CD8-positive, alpha-beta memory T cell (primary cell): ENCODE measurements at regions not wholly inside any gene's neighbourhood (a gene's known extent, or its start where the extent isn't known, plus 50 kb on each side); places are given as distances from the start of the nearest gene placed in this dataset.

Experiments
- CTCF ChIA-PET: fragments of 350-600 bp; sonication (Branson Sonifier 250); formaldehyde crosslinking; loops from one replicate; lab custom pipeline; 2021; ENCODE audit warnings: antibody characterized with exemption; lab: Charles Lee
- POLR2A ChIA-PET: fragments of 350-600 bp; sonication (Branson Sonifier 250); formaldehyde crosslinking; loops from one replicate; lab custom pipeline; 2021; ENCODE audit warnings: antibody characterized with exemption; lab: Charles Lee
- DNase-seq, 5 donors: peaks; one replicate each; pipeline versions ENCODE4 v3.0.0 to v3.0.0-alpha.2; 2020 to 2022; ENCODE audit warnings: mixed read lengths in 1 of 5
- H3K27ac ChIP-seq: one replicate; pipeline ENCODE4 v1.7.0; 2013; ENCODE audit warnings: low read depth, mild to moderate bottlenecking, low read length, moderate library complexity
- H3K27me3 ChIP-seq: 2 replicates; pipeline ENCODE4 v1.7.0; 2013; ENCODE audit warnings: low read length, mild to moderate bottlenecking; ENCODE audit not compliant: insufficient read depth, poor library complexity, severe bottlenecking
- H3K36me3 ChIP-seq: 2 replicates; pipeline ENCODE4 v1.7.0; 2013; ENCODE audit warnings: mild to moderate bottlenecking, low read length, moderate library complexity; ENCODE audit not compliant: insufficient read depth
- H3K4me1 ChIP-seq: 2 replicates; pipeline ENCODE4 v1.7.0; 2013; ENCODE audit warnings: mild to moderate bottlenecking, low read length, moderate library complexity; ENCODE audit not compliant: insufficient read depth
- H3K4me3 ChIP-seq: 2 replicates; pipeline ENCODE4 v1.7.0; 2013; ENCODE audit warnings: mild to moderate bottlenecking, low read length
- H3K9me3 ChIP-seq: 2 replicates; pipeline ENCODE4 v1.7.0; 2013; ENCODE audit warnings: mild to moderate bottlenecking, low read length
- H3K27ac Mint-ChIP-seq, 8 donors: one replicate each; pipeline ENCODE4 v1.8.0; 2020 to 2021; ENCODE audit warnings: mixed read lengths in 8 of 8, mild to moderate bottlenecking in 6 of 8, inconsistent platforms in 3 of 8, moderate library complexity in 3 of 8
- H3K27me3 Mint-ChIP-seq, 2 donors: one replicate each; pipeline ENCODE4 v1.8.0; 2020 to 2021; ENCODE audit warnings: mixed read lengths in 2 of 2, mild to moderate bottlenecking in 1 of 2, moderate library complexity in 1 of 2
- H3K36me3 Mint-ChIP-seq, 3 donors: one replicate each; pipeline ENCODE4 v1.8.0; 2020 to 2021; ENCODE audit warnings: mixed read lengths in 3 of 3, inconsistent platforms in 1 of 3, mild to moderate bottlenecking in 1 of 3
- H3K4me1 Mint-ChIP-seq, 3 donors: one replicate each; pipeline ENCODE4 v1.8.0; 2020 to 2021; ENCODE audit warnings: mixed read lengths in 3 of 3, inconsistent platforms in 1 of 3, mild to moderate bottlenecking in 1 of 3
- H3K4me3 Mint-ChIP-seq, 7 donors: one replicate each; pipeline ENCODE4 v1.8.0; 2020 to 2021; ENCODE audit warnings: mixed read lengths in 7 of 7, mild to moderate bottlenecking in 6 of 7, moderate library complexity in 4 of 7, inconsistent platforms in 2 of 7
- H3K9me3 Mint-ChIP-seq, 5 donors: one replicate each; pipeline ENCODE4 v1.8.0; 2020 to 2022; ENCODE audit warnings: mixed read lengths in 5 of 5, mild to moderate bottlenecking in 3 of 5, moderate library complexity in 2 of 5, inconsistent platforms in 1 of 5

DNA sequence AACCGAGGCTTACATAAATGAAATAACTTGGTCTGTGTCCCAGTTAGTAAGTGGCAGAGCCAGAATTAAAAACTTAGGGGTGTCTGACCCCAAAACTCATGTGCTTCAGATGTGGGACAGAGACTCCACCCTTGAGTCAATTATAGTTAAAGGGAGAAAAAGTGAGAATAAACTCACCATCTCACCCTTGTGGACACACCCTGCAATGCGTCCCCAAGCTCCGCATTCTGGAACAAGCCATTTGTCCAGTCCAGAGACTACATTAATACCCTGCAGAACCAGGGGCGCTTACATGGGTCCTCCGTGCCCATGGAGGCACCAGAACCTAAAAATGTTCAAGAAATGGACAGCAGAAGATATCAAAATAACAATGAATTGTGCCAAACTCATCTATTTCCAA is 207.0 kb upstream of the ZNF507 start:
- no peak overlapping the region for H3K27ac Mint-ChIP-seq
- H3K4me1 ChIP-seq, result no peaks in the 10 kb centered on the region
- peaks cover 0 to 6% of the 10 kb centered on the region in 2 donors for H3K27me3 Mint-ChIP-seq
- POLR2A ChIA-PET, result no interaction called here
- CTCF ChIA-PET, result no interaction called here
- H3K4me3 ChIP-seq, result no peak overlapping the region
- no peaks in the 10 kb centered on the region for H3K27me3 ChIP-seq
- peaks cover 0 to 8% (median 0%) of the 10 kb centered on the region in 5 donors for H3K9me3 Mint-ChIP-seq
- H3K4me3 Mint-ChIP-seq, result no peak overlapping the region
- H3K27ac ChIP-seq, result no peak overlapping the region
- H3K36me3 Mint-ChIP-seq, result no peaks in the 10 kb centered on the region
- no peaks in the 10 kb centered on the region for H3K9me3 ChIP-seq
- H3K36me3 ChIP-seq, result no peaks in the 10 kb centered on the region
- H3K4me1 Mint-ChIP-seq, result no peaks in the 10 kb centered on the region
- DNase-seq, result no peak

DNA sequence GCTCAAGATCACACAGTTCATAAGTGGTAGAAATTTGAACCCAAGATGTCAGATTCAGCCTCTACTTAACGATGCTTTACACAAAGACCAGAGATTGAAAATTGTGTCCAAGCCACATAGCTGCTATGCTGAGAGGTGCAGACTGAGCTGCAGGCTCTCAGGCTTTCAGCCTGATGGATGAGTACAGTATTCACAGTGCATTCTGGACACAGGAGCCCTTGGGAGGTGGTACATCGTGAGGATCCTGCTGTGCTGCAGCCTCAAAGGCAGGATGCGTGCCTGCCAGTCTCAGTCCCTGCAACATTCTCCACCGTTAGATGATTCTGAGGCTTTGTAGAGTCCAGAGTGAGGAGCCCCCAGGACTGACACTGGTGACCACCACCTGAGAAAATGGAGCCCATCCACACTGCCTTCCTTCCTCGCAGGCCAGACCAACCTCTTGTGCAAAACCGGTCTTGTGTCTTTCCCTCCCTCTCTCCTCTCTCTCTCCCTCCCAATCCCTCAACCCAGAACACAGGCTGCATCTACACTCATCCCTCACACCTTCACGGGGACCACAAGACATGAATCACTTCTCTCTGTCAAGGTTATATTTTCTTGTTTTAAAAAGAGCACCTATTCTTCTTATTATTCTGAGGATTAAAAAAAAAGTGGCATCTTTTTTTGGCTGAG is 203.4 kb upstream of the ZNF507 start:
- CTCF ChIA-PET, result no interaction called here
- Mint-ChIP-seq H3K27me3 (peaks cover 0 to 8% of the 10 kb centered on the region in 2 donors), H3K9me3 (peaks cover 6 to 21% (median 16%) of the 10 kb centered on the region in 5 donors), H3K36me3 (no peaks in the 10 kb centered on the region), H3K4me3 (no peak overlapping the region), H3K27ac (no peak overlapping the region), H3K4me1 (no peaks in the 10 kb centered on the region)
- no peak overlapping the region for H3K4me3 ChIP-seq
- H3K27me3 ChIP-seq, result no peaks in the 10 kb centered on the region
- H3K27ac ChIP-seq, result no peak overlapping the region
- no peaks in the 10 kb centered on the region for H3K4me1 ChIP-seq
- H3K9me3 ChIP-seq, result no peaks in the 10 kb centered on the region
- no peaks in the 10 kb centered on the region for H3K36me3 ChIP-seq
- POLR2A ChIA-PET, result no interaction called here
- DNase-seq, result no peak

DNA sequence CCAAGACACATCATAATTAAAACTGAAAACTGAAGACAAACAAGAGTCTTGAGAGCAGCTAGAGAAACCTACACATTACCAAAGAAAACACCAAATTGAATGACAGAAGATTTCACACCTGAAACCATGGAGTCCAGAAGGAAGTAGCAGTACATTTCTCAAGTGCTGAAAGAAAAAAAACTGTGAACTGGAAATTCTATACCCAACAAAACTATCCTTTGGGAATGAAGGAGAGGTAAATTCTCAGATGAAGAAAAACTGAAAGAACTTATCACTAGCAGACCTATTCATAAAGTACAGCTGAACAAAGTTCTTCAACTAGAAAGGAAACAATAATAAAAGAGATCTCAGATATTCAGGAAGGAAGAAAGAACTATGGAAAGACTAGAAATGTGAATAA is 198.7 kb upstream of the ZNF507 start:
- H3K4me1 Mint-ChIP-seq, result no peaks in the 10 kb centered on the region
- no peaks in the 10 kb centered on the region for H3K27me3 ChIP-seq
- no peak overlapping the region for H3K4me3 ChIP-seq
- ChIA-PET CTCF (no interaction called here), POLR2A (no interaction called here)
- no peak for DNase-seq
- peaks cover 0 to 3% (median 0%) of the 10 kb centered on the region in 3 donors for H3K36me3 Mint-ChIP-seq
- peaks cover 0 to 8% of the 10 kb centered on the region in 2 donors for H3K27me3 Mint-ChIP-seq
- H3K36me3 ChIP-seq, result no peaks in the 10 kb centered on the region
- no peak overlapping the region for H3K27ac Mint-ChIP-seq
- no peak overlapping the region for H3K27ac ChIP-seq
- H3K9me3 ChIP-seq, result no peaks in the 10 kb centered on the region
- H3K4me1 ChIP-seq, result no peaks in the 10 kb centered on the region
- H3K4me3 Mint-ChIP-seq, result no peak overlapping the region
- H3K9me3 Mint-ChIP-seq, result peaks cover 25 to 37% (median 31%) of the 10 kb centered on the region in 5 donors

DNA sequence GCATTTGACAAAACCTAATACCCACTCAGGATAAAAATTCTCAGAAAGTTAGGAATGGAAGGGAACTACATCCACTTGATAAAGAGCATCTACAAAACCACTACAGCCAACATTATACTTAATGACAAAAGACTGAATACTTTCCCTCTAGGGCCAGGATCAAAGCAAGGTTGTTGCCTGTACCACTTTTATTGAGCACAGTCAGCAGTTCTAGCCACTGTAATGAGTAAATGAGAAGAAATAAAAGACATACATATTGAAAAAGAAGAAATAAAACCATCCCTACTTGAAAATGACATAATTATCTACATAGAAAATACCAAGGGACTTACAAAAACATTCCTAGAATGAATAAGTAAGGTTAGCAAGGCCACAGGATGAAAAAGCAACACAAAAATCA is 194.8 kb upstream of the ZNF507 start:
- DNase-seq, result no peak
- H3K4me1 Mint-ChIP-seq, result no peaks in the 10 kb centered on the region
- H3K9me3 Mint-ChIP-seq, result peaks cover 17 to 37% (median 25%) of the 10 kb centered on the region in 5 donors
- H3K36me3 Mint-ChIP-seq, result peaks cover 0 to 3% (median 0%) of the 10 kb centered on the region in 3 donors
- H3K4me3 ChIP-seq, result no peak overlapping the region
- peaks cover 0 to 2% of the 10 kb centered on the region in 2 donors for H3K27me3 Mint-ChIP-seq
- no peak overlapping the region for H3K4me3 Mint-ChIP-seq
- CTCF ChIA-PET, result no interaction called here
- POLR2A ChIA-PET, result no interaction called here
- no peaks in the 10 kb centered on the region for H3K9me3 ChIP-seq
- H3K27ac Mint-ChIP-seq, result no peak overlapping the region
- no peaks in the 10 kb centered on the region for H3K27me3 ChIP-seq
- no peaks in the 10 kb centered on the region for H3K36me3 ChIP-seq
- H3K4me1 ChIP-seq, result no peaks in the 10 kb centered on the region
- H3K27ac ChIP-seq, result no peak overlapping the region

DNA sequence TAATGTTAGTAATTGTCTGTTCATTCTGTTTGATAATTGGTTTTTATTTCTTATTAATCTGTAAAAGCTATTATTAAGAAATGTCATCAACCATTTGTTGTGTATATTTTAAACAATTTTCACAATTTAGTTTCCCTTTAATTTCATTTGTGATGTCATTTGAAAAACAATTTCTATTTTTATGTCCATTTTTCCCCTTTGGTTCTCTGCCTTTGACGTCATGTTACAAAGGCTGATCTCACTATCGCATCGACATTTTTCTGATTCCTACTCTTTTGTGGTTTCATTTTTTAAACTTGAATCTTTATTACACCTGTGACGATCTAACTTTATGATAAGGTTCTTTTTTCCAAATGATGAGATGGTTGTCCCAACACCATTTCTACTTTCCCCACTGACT is 191.0 kb upstream of the ZNF507 start:
- no peaks in the 10 kb centered on the region for H3K36me3 Mint-ChIP-seq
- CTCF ChIA-PET, result no interaction called here

DNA sequence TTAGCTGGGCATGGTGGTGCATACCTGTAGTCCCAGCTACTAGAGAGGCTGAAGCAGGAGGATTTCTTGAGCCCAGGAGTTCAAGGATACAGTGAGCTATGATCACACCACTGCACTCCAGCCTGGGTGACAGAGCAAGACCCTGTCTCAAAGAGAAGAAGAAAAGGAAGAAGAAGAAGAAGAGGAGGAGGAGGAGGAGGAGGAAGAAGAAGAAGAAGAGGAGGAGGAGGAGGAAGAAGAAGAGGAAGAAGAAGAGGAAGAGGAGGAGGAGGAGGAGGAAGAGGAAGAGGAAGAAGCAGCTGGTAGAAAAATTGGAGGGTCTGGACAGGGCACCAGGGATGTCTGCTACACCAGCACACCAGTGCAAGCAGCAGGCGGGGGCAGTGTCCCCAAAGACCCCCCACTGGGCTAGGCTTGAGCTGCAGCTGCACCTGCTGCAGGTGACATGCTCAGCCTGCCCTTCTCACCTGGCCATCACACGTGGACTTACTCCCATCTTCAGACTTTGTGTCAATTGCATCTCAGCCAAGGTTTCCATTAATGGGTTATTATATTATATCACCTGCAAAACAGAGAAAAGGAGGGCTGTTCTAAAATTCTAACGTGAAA is 180.9 kb upstream of the ZNF507 start:
- Histone ChIP-seq H3K27me3 (peaks cover 6% of the 10 kb centered on the region), H3K36me3 (no peaks in the 10 kb centered on the region), H3K4me1 (no peaks in the 10 kb centered on the region), H3K4me3 (no peak overlapping the region), H3K9me3 (no peaks in the 10 kb centered on the region), H3K27ac (no peak overlapping the region)
- no peak overlapping the region for H3K27ac Mint-ChIP-seq
- DNase-seq, result no peak
- H3K9me3 Mint-ChIP-seq, result peaks cover 0 to 6% (median 2%) of the 10 kb centered on the region in 5 donors
- peaks cover 5 to 11% of the 10 kb centered on the region in 2 donors for H3K27me3 Mint-ChIP-seq
- no peak overlapping the region for H3K4me3 Mint-ChIP-seq
- no peaks in the 10 kb centered on the region for H3K36me3 Mint-ChIP-seq
- ChIA-PET POLR2A (no interaction called here), CTCF (no interaction called here)
- no peaks in the 10 kb centered on the region for H3K4me1 Mint-ChIP-seq

More for the DNA sequence above, 191.0 kb upstream of the ZNF507 start:
- H3K4me3 ChIP-seq, result no peak overlapping the region
- no peaks in the 10 kb centered on the region for H3K4me1 ChIP-seq
- no peaks in the 10 kb centered on the region for H3K36me3 ChIP-seq
- peaks cover 1 to 29% (median 4%) of the 10 kb centered on the region in 5 donors for H3K9me3 Mint-ChIP-seq
- no peaks in the 10 kb centered on the region for H3K27me3 ChIP-seq
- H3K9me3 ChIP-seq, result no peaks in the 10 kb centered on the region
- H3K27ac ChIP-seq, result no peak overlapping the region
- H3K4me1 Mint-ChIP-seq, result no peaks in the 10 kb centered on the region
- no peak overlapping the region for H3K27ac Mint-ChIP-seq
- no peak for DNase-seq
- H3K4me3 Mint-ChIP-seq, result no peak overlapping the region
- no peaks in the 10 kb centered on the region for H3K27me3 Mint-ChIP-seq
- POLR2A ChIA-PET, result no interaction called here

DNA sequence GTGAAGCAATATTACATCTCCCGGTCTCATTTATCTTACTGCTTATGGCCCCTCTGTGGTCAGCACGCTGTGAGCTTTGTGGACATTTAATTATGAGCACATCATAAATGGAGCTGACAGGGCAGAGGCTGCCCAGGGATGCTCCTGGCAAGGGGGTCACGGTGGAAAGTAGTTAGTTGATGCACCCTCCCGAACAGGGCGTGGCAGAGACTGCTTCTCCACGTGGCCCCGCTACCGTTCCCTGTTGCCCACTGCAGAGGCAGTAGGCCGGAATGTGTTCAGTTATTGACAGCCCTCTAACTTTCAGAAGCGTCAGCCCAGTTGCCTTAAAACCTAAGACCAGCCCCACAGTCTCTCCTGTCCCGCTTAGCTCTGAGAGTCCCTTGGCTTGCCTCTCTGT is 180.3 kb upstream of the ZNF507 start:
- H3K27ac Mint-ChIP-seq, result no peak overlapping the region
- peaks cover 5 to 12% of the 10 kb centered on the region in 2 donors for H3K27me3 Mint-ChIP-seq
- POLR2A ChIA-PET, result no interaction called here
- CTCF ChIA-PET, result no interaction called here
- no peaks in the 10 kb centered on the region for H3K9me3 ChIP-seq
- DNase-seq, result no peak
- no peak overlapping the region for H3K4me3 ChIP-seq
- H3K27me3 ChIP-seq, result peaks cover 6% of the 10 kb centered on the region
- no peaks in the 10 kb centered on the region for H3K4me1 Mint-ChIP-seq
- H3K4me1 ChIP-seq, result no peaks in the 10 kb centered on the region
- H3K36me3 Mint-ChIP-seq, result no peaks in the 10 kb centered on the region
- H3K4me3 Mint-ChIP-seq, result no peak overlapping the region
- H3K9me3 Mint-ChIP-seq, result peaks cover 0 to 3% (median 0%) of the 10 kb centered on the region in 5 donors
- no peak overlapping the region for H3K27ac ChIP-seq
- no peaks in the 10 kb centered on the region for H3K36me3 ChIP-seq

DNA sequence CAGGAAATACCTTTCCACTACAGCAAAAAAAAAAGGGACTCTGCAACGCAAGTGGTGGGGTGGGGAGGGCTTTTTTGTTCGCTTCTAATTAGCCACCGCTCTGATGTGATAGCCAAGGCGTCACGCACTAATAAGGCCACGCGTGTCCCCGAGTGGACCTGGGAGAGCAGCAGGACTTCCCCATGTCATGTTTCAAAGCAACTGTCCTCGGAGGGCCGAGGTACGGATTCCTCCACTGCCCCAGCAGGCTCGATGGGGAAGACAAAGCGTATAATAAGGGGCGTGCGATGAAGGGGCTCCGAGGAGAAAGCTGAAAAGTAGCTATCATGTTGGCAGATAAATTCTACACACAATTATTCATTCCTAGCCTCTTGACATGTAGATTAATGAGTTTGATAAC is 179.7 kb upstream of the ZNF507 start:
- POLR2A ChIA-PET, result no interaction called here
- CTCF ChIA-PET, result no interaction called here
- peaks cover 5 to 14% of the 10 kb centered on the region in 2 donors for H3K27me3 Mint-ChIP-seq

More for the DNA sequence above, 179.7 kb upstream of the ZNF507 start:
- Mint-ChIP-seq H3K9me3 (peaks cover 0 to 3% (median 0%) of the 10 kb centered on the region in 5 donors), H3K36me3 (no peaks in the 10 kb centered on the region), H3K4me1 (no peaks in the 10 kb centered on the region), H3K27ac (no peak overlapping the region), H3K4me3 (no peak overlapping the region)
- H3K4me3 ChIP-seq, result no peak overlapping the region
- H3K4me1 ChIP-seq, result no peaks in the 10 kb centered on the region
- H3K27me3 ChIP-seq, result peaks cover 6% of the 10 kb centered on the region
- no peaks in the 10 kb centered on the region for H3K9me3 ChIP-seq
- no peak for DNase-seq
- no peak overlapping the region for H3K27ac ChIP-seq
- H3K36me3 ChIP-seq, result no peaks in the 10 kb centered on the region
